CD4-positive, alpha-beta T cell treated with Interferon gamma for 1 hour (primary cell): ENCODE measurements at regions not wholly inside any gene's neighbourhood (a gene's known extent, or its start where the extent isn't known, plus 50 kb on each side); places are given as distances from the start of the nearest gene placed in this dataset.

Source experiments
- DNase-seq: peaks from one replicate; pipeline ENCODE4 v3.0.0-alpha.2; 2020

GRCh38 chr2:39540414-39540813 is 103.3 kb upstream of the MAP4K3 start:
- DNase-seq: no peak

DNA sequence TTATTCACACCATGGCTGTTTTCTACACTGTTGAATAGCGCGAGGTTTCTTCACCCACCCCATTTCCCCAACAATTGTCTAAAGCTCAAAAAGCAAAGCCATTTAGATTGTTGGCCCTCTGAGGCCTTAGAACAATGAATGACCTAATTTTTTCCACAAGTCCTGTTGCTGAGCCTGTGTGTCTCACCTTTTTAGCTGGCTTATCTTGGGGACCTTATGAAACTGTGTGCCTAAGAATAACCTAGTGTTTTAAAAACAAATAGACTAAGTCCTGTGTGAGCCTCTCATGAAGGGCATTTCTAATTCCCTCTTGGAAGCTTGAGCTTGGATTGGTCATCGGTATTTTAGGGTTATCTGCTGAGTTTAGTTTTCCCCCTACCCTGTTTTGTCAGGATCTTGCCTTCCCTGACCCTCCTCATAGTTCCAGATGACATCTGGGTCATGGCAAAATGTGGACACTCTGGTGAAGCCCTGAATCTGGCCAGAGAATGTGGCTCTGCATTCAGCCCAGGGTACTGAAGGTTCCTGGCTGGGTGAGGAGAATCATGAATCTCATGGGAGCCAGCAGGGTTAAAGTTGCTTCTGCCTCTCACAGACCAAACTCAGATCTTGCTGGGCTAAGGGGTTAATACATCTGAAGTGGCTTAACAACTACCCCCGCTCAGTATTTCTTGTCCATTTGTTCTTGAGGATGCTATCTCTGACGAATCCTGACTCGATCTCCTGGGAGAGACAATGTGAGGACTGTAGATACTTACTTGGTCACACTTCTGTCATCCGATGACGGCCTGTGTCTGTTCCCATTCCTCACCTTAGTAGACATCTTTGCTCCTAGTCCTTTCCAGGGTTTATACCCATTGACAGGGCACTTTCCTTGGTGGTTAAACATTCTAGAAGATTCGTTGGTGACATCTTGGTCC is 104.2 kb upstream of the MAP4K3 start:
- no peak for DNase-seq

DNA sequence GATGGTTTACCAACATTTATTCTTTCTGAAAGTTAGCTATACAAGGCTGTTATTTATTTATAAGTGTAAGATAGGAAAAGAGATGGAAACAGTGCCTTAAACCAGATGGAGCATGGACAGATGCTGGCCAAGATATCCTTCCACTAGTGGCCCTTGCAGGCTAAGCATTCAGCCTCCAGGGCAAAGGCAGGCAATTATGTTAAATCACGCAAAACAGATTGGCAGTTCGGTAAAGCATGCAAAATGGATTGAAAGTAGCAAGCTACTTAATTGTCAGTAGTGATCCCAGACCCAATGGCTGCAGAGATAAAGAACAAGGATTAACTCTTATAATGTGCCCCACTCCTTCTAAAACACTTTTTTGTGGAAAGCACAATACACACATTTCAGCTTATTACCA is 105.4 kb upstream of the MAP4K3 start:
- DNase-seq: no peak

- no peak for DNase-seq
Measured at GRCh38 chr2:39545957-39546356, 108.9 kb upstream of the MAP4K3 start.

DNA sequence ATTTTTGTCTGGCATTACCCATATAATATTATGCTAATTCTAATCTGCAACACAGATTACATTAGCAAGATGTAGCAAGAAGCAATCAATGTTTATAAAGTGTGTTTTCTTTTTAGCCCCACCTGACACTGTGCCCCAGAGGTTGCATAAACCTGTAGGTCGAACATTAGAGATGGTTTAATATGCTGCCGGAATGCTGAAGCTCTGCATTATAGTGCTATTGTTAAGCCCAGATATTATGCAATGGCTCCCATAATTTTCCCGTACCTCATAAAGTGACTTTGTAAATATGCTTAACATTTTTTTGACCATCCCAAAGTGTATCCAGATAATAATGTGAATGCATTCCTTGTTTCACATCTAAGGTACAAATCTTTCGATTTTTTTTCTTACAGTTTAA is 109.3 kb upstream of the MAP4K3 start:
- DNase-seq: no peak

DNA sequence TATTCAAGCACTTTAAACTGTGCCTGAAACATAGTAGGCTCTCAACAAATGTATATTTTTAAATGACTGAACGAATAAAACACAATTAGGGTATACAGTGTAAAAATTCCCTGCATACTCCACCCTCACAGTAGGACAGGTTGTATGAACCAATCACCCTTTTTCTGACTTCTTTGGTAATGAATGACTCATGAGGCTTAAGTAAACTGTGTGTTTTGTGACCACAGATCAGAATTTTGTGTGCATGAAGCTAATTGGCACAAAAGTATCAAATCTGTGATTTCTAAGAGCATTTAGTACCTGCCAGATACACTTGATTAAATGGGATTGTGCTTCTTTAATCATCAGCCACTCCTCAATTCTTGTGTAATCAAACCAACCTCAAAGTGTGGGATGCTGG is 109.9 kb upstream of the MAP4K3 start:
- DNase-seq: no peak

DNA sequence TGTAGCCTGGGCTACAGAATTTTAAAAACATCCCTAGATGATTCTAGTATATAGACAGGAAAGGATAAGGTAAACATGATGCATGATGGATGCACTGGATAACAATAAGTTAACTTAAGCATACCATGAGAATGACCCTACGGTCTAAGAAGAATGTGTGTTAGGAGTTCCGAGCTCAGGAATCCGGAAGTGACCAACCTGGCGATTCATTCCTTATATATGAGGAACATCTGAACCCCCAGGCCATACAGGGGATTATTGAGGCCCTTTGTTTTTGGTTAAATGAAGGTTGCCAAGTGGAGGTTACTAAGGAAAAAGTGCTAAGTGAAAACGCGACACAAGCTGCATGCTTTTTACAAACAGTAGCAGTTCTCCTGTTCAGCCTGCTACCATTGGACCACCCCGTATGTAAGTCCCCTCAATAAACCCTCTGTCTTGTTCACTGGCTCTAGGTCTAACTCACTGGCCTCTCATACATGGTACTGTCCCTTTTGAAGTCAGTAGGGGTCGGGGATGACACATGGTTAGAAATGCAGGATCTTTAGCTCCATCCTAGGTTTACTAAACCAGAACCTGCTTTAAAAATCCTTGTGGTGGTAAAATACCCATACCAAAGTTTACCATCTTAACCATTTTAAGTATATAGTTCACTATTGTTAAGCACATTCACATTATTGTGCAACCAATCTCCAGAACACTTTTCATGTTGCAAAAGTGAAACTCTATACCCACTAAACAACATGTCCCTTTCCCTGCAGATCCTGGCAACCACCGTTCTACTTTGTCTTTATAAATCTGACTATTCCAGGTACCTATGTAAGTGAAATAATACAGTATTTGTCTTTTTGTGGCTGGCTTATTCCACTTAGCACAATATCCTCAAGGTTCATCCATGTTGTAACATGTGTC is 111.0 kb upstream of the MAP4K3 start:
- no peak for DNase-seq

GRCh38 chr2:39549000-39549399 is 111.9 kb upstream of the MAP4K3 start:
- no peak for DNase-seq

DNA sequence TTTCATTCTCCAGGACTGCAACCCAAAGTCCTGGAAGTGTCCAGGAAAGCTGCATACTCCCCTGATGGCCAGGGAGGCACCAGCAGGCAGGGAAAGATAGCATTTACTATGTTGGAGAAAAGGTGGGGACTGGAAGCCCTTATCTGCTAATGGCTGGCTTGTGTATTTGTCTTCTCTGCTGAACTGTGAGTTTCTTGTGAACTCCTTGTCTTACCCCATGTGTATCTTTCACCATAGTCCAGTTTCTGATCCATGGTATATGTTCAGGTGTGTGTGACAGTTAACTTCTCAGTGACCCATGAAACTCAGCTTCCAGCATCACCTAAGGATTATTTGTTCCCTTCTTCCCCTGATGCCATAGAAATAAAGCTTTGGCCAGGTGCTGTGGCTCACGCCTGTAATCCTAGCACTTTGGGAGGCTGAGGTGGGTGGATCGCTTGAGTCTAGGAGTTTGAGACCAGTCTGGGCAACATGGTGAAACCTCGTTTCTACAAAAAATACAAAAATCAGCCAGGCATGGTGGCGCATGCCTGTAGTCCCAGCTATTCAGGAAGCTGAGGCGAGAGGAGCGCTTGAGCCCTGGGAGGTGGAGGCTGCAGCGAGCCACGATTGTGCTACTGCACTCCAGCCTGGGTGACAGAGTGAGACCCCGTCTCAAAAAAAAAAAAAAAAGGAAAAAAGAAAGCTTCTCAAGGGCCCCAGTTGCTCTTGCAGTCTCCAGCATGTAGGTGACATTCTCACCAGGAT is 112.8 kb upstream of the MAP4K3 start:
- no peak for DNase-seq

GRCh38 chr2:39550701-39551285 is 113.7 kb upstream of the MAP4K3 start:
- DNase-seq: no peak

DNA sequence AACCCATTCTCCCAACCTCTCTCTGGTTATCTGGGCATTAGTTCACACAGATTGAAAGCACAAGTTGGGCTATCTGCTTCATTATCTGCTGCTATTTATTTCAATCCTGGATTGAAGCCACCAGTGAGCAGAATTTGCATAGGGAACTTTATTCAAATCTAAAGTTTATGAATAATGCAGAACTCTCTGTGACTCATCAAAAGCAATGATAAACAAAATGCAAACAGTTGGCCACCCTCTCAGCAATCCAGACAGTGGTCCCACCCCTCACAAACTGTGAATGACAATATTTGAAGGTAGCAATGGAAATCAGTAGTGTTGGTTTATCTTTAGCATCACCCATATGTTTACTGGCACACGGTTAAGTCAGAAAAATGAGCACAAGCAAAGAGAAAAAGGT is 106.8 kb upstream of the TMEM178A start:
- DNase-seq: no peak

DNA sequence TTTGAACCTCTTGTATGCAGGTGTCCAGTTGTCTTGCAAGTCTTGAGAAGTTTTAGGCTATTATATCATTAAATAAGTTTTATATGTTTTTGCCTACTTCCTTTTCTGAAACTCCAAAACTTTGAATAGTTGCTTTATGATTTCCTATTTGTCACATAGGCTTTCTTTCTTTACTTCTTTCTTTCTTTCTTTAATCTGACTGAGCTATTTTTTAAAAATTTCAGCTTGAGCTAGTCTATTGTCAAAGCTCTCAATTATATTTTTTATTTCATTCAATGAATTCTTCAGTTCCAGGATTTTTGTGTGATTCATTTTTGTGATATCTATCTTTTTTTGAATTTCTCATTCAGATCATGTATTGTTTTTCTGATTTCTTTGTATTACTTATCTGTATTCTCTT is 102.1 kb upstream of the TMEM178A start:
- DNase-seq: no peak

DNA sequence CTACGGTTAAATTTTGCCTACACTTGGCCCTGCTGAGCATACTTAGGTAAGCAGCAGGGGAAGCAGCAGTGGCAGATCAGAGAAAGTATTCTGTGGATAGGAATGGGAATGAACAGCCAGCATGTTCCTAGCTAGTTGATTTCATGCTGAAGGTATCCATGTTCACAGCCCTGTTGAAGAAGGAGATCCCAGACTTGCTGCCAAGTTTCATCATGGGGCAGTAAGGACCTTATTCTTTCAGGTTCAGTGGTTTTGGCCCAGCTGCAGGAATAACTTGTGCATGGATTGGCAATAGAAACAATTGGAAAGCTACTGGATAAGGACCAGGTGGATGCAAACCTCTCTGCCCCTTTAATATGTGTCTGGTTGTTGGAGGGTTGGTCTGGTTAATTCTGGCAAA is 98.2 kb upstream of the TMEM178A start:
- no peak for DNase-seq

- no peak for DNase-seq
Measured at GRCh38 chr2:39568116-39568515, 97.6 kb upstream of the TMEM178A start.

GRCh38 chr2:39568561-39569006 is 97.1 kb upstream of the TMEM178A start:
- DNase-seq: no peak

DNA sequence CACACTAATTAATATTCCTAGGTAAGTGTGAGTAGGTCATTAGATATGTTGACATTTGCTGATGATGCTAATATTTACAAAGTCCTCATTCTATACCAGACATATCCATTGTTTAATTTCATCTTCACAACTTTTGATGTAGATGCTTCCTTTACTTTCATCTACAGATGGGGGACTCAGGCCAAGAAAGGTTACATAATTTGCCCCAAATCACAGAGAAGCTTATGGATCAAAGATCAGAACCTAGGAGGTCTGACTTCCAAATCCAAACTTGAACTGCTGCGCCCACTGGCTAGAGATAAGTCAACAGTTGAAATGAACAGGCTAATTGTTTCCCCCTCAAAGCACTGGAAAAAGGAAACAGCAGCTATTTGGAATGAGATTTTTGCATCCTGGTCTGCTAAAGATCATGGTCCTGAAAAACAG is 95.6 kb upstream of the TMEM178A start:
- no peak for DNase-seq

DNA sequence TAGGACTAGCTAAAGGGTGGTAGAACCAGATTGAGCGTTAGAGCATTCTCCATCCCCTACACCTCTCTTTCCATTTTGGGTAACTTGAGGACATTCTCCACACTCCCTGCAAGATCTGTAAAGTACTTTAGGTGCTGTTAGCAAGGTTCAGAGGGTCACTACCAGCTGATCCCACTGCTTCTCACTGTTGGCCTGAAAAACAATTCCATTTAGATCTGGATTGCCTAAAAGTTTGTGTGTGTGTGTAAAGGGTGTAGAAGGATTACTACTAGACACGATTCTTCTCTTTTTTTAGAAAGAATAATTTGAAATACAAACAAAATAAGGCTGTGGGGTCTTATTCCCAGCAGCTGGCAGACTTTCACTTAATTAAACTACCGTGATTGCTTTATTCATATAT is 95.1 kb upstream of the TMEM178A start:
- DNase-seq: no peak

DNA sequence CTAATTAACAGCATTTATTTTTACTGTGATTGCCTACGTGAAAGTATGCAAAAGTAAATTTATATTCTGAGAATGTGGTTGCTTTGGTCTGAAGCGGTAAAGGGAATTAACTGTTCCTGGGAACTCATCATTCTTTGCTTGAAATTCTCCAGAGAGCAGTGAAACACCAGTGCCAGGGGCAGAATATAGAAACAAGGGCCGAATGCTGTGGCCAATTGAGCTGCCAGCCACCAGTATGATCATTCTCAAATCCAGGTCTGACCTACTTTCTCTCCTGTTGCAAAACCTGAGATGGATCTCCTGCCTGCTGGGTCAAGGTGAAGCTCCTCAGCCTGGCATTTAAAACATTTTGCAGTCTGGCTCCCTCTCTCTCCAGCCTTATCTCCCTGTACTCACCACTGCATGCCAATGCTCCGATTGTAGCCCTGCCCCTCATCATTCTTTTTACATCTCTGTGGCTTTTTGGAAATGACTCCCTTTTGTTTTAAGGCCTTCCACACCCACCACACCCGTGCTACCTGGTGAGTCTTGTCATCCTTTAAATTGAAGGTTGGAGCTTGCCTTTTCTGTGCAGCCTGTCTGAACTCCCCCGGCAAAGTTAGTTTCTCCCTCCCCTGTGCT is 94.5 kb upstream of the TMEM178A start:
- DNase-seq: no peak

GRCh38 chr2:39573276-39573675 is 92.4 kb upstream of the TMEM178A start:
- no peak for DNase-seq

DNA sequence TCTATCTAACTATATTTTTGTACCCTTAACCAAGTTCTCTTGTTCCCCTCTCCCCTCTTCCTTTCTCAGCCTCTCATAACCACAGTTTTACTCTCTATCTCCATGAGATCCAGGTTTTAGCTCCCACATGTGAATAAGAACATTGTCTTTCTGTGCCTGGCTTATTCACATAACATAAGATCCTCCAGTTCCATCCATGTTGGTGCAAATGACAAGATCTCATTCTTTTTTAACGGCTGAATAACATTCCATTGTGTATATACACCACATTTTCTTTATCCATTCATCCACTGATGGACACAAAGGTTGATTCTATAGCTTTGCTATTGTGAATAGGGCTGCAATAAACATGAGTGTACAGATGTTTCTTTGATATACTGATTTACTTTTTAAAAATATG is 83.9 kb upstream of the TMEM178A start:
- DNase-seq: no peak

DNA sequence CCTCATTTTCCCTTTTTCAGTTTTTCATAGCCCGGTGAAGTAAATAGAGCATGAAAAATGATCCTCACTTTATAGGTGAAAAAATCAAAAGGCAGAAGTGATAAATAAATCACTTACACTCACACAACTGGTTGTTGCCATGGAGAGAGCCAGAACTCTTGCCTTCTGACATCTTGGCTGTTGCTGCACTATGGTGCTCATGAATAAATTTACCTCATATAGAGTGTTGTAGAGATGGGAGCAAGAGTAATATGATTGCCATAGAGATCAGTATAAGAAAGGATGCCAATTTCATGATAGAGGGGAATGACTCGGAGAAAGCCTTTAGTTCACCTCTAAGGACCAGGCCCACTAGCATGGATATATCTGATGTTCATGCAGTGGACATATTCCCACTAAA is 82.5 kb upstream of the TMEM178A start:
- no peak for DNase-seq

DNA sequence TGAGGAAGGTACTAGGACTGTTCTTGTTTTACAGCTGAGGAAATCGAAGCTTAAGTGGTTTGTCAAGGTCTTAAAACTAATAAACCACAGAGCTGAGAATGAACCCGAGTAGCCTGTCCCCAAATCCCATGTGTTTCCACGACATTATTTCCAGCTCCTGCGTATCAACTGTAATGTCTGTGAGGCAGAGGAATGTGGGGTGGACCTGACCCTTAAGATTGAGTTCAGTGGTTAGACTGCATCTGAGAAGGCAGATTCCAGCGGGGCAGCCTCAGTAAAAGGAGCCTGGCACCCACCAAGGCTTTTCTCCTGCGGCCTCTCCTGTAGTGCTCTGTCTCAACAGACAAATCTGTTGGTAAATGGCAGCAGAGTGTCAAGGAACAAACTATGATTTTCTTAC is 81.9 kb upstream of the TMEM178A start:
- DNase-seq: no peak
